Hepatocyte (in vitro differentiated cells): ENCODE measurements at regions not wholly inside any gene's neighbourhood (a gene's known extent, or its start where the extent isn't known, plus 50 kb on each side); places are given as distances from the start of the nearest gene placed in this dataset.
A peak's percentile ranks its signal among the peaks of the same experiment; 100 is the strongest.

Experiments used
- DNase-seq: peaks from one replicate; pipeline ENCODE4 v3.0.0-alpha.2; 2016; ENCODE audit warnings: low spot score
- H2AFZ ChIP-seq: fragments of 200-600 bp; sonication (generic); 2 replicates; pipeline ENCODE4 v1.6.0; 2016; ENCODE audit warnings: antibody characterized with exemption, mild to moderate bottlenecking
- H3K27ac ChIP-seq: fragments of 200-600 bp; sonication (generic); 2 replicates; pipeline ENCODE4 v1.5.1; 2016; ENCODE audit warnings: mild to moderate bottlenecking
- H3K27me3 ChIP-seq: fragments of 200-600 bp; sonication (generic); 2 replicates; pipeline ENCODE4 v1.6.1; 2016
- H3K36me3 ChIP-seq: fragments of 200-600 bp; sonication (generic); replicated peaks from 2 replicates; pipeline ENCODE4 v1.5.1; 2016; ENCODE audit warnings: low read depth; ENCODE audit not compliant: insufficient read depth
- H3K4me1 ChIP-seq: fragments of 200-600 bp; sonication (generic); 2 replicates; pipeline ENCODE4 v1.5.1; 2016; ENCODE audit warnings: mild to moderate bottlenecking, moderate library complexity; ENCODE audit not compliant: insufficient read depth
- H3K4me2 ChIP-seq: fragments of 200-600 bp; sonication (generic); 2 replicates; pipeline ENCODE4 v1.6.0; 2016
- H3K4me3 ChIP-seq: fragments of 200-600 bp; sonication (generic); 2 replicates; pipeline ENCODE4 v1.5.1; 2016; ENCODE audit warnings: mild to moderate bottlenecking
- H3K79me2 ChIP-seq: fragments of 200-600 bp; sonication (generic); 2 replicates; pipeline ENCODE4 v1.6.0; 2017; ENCODE audit warnings: mild to moderate bottlenecking
- H3K9me2 ChIP-seq: fragments of 200-600 bp; sonication (generic); replicated peaks from 2 replicates; pipeline ENCODE4 v1.6.0; 2017; ENCODE audit warnings: mild to moderate bottlenecking; ENCODE audit not compliant: insufficient read depth
- H3K9me3 ChIP-seq: fragments of 200-600 bp; sonication (generic); 2 replicates; pipeline ENCODE4 v1.5.1; 2016; ENCODE audit warnings: low read depth, mild to moderate bottlenecking
- H4K20me1 ChIP-seq: fragments of 200-600 bp; sonication (generic); 2 replicates; pipeline ENCODE4 v1.6.0; 2016; ENCODE audit warnings: mild to moderate bottlenecking; ENCODE audit not compliant: insufficient read depth, poor library complexity, severe bottlenecking
- EZH2 ChIP-seq: fragments of 200-600 bp; sonication (generic); IDR thresholded peaks from 2 replicates; pipeline ENCODE4 v1.6.1; 2016; ENCODE audit warnings: antibody characterized with exemption, mild to moderate bottlenecking, borderline replicate concordance
- EZH2phosphoT487 ChIP-seq: fragments of 200-600 bp; sonication (generic); IDR thresholded peaks from one replicate; pipeline ENCODE4 v1.6.1; 2018; ENCODE audit warnings: antibody characterized with exemption, mild to moderate bottlenecking, low read depth, moderate library complexity; ENCODE audit not compliant: unreplicated experiment, severe bottlenecking
- WGBS: methylation state at CpG from one replicate; pipeline ENCODE4 v1.1.6; 2016; ENCODE audit warnings: low lambda C conversion rate; ENCODE audit errors: missing lambda C conversion rate; 5-methylcytosine and 5-hydroxymethylcytosine counted together
- TF ChIP-seq, protein P1 (sequence below): fragments of 200-600 bp; sonication (generic); IDR thresholded peaks from 2 replicates; pipeline ENCODE4 v1.5.1; 2016; ENCODE audit warnings: antibody characterized with exemption, mild to moderate bottlenecking; ENCODE audit not compliant: poor library complexity

DNA sequence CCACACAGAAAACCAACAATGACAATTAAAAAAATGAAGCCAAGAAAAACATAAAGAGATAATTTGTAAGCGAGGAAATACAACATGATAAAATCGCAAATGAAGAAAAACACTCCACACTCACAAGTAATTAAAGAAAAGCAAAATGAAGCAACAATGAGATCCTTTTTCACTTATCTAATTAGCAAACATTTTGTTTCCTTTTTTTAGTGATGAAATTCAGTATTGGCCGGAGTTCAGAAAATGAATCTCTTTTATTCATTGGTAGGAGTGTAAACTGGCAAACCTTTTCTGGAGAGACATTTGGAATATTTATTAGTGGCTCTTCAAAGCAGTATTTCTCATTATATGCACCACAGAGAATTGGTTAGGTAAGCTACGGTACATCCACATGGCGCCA lies 70.6 kb upstream of the POMP start:
- H3K79me2 ChIP-seq = no peaks in the 10 kb centered on the region
- H3K4me2 ChIP-seq = no peak overlapping the region
- no peak overlapping the region for H3K27ac ChIP-seq
- H3K4me1 ChIP-seq = peaks cover 9% of the 10 kb centered on the region
- no peaks in the 10 kb centered on the region for H4K20me1 ChIP-seq
- no peak overlapping the region for H2AFZ ChIP-seq
- no peak for TF ChIP-seq EZH2phosphoT487
- TF ChIP-seq, protein P1, sequence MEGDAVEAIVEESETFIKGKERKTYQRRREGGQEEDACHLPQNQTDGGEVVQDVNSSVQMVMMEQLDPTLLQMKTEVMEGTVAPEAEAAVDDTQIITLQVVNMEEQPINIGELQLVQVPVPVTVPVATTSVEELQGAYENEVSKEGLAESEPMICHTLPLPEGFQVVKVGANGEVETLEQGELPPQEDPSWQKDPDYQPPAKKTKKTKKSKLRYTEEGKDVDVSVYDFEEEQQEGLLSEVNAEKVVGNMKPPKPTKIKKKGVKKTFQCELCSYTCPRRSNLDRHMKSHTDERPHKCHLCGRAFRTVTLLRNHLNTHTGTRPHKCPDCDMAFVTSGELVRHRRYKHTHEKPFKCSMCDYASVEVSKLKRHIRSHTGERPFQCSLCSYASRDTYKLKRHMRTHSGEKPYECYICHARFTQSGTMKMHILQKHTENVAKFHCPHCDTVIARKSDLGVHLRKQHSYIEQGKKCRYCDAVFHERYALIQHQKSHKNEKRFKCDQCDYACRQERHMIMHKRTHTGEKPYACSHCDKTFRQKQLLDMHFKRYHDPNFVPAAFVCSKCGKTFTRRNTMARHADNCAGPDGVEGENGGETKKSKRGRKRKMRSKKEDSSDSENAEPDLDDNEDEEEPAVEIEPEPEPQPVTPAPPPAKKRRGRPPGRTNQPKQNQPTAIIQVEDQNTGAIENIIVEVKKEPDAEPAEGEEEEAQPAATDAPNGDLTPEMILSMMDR = no peak
- no peak for TF ChIP-seq EZH2
- WGBS = 78% methylated on average over 5 of the region's 5 CpGs
- no peaks in the 10 kb centered on the region for H3K36me3 ChIP-seq
- no peaks in the 10 kb centered on the region for H3K9me2 ChIP-seq
- H3K27me3 ChIP-seq = no peaks in the 10 kb centered on the region
- no peak overlapping the region for H3K4me3 ChIP-seq
- H3K9me3 ChIP-seq = no peaks in the 10 kb centered on the region
- no peak for DNase-seq

DNA sequence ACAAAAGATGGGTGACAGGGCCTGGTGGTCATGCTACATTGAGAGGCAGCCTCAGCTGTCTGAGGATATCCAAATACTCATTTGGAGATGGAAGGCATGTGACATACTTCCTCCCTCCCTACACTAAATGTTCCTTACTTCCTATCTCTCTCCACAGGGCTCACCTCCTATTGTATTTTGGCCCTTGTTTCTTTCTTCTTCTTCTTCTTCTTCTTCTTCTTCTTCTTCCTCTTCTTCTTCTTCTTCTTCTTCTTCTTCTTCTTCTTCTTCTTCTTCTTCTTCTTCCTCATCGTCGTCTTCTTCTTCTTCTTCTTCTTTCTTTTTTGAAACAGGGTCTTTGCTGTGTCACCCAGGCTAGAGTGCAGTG lies 71.8 kb upstream of the POMP start:
- Histone ChIP-seq H3K27me3 (no peaks in the 10 kb centered on the region), H3K27ac (no peak overlapping the region), H2AFZ (no peak overlapping the region), H3K9me2 (no peaks in the 10 kb centered on the region), H3K9me3 (no peaks in the 10 kb centered on the region), H3K36me3 (no peaks in the 10 kb centered on the region), H3K4me1 (peaks cover 9% of the 10 kb centered on the region), H3K4me3 (no peak overlapping the region), H3K4me2 (no peak overlapping the region), H4K20me1 (no peaks in the 10 kb centered on the region), H3K79me2 (no peaks in the 10 kb centered on the region)
- DNase-seq = no peak
- no CpG with 5 or more reads among the region's 2 CpGs for whole genome bisulfite sequencing
- TF ChIP-seq, protein P1 = no peak

DNA sequence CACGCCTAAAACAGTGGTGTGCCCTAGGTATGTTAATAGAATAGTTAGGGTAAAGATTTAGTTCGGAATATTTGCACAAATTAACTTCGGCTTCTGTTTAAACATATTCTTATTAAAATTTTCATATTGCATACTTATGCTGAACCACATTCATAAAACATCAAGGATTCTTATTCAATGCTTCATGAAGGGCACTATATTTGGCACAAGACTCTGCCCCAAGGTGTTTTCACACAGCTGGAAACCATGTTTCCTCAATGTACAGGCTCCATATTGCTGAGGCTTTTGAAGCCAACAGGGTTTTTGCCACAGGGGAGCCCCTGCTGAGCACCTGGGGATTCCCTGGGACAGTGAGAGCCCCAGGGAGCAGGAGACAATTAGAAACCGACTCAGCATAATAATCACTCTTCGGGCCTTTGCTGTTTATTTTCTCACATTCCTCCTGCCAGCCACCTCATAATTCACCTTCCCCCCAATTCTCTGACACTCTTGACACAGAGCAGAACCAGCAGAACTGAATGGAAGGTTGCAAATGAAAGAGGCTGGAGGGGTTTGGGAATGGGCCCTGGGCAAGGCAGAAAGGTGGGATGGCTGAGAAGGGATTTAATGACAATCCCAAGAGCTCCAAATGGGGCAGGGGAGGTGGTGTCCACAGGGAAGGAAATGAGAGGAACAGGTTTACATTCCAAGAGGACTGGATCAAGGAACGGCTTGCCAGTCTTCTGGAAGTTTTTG lies 72.3 kb upstream of the POMP start:
- DNase-seq = no peak
- H3K27ac ChIP-seq = no peak overlapping the region
- H3K79me2 ChIP-seq = no peaks in the 10 kb centered on the region
- no peak overlapping the region for H3K4me3 ChIP-seq
- H3K9me3 ChIP-seq = no peaks in the 10 kb centered on the region
- H3K9me2 ChIP-seq = no peaks in the 10 kb centered on the region
- WGBS = 58% methylated on average over 6 of the region's 6 CpGs
- no peak overlapping the region for H3K4me2 ChIP-seq
- no peaks in the 10 kb centered on the region for H3K27me3 ChIP-seq
- no peak for TF ChIP-seq EZH2
- no peak for TF ChIP-seq EZH2phosphoT487
- TF ChIP-seq, protein P1 = no peak
- H2AFZ ChIP-seq = no peak overlapping the region
- peaks cover 9% of the 10 kb centered on the region for H3K4me1 ChIP-seq
- H3K36me3 ChIP-seq = no peaks in the 10 kb centered on the region
- no peaks in the 10 kb centered on the region for H4K20me1 ChIP-seq

DNA sequence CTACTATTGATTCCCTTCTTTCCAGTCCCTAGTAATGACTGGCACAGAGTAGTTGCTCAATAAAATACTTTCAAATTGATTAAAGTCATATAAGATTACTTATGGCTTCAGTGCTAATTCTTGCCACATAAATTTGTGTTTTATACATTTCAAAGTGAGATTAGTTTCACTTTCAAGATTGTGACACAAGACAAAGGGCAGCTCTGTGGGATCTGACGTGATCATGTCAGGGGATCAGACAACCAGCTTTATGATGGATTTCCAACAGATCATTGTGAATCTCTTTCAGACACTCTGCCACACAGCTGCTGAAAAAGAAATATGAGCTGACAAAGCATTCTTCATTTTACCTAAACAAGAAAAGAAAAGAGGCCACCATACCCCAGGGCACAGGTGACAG lies 73.4 kb upstream of the POMP start:
- WGBS = 82% methylated on average over 1 of the region's 1 CpG
- Histone ChIP-seq H2AFZ (no peak overlapping the region), H3K36me3 (no peaks in the 10 kb centered on the region), H3K27me3 (no peaks in the 10 kb centered on the region), H3K4me1 (peaks cover 9% of the 10 kb centered on the region), H3K4me2 (peak overlapping the region; percentile 16), H3K9me2 (no peaks in the 10 kb centered on the region), H4K20me1 (no peaks in the 10 kb centered on the region), H3K9me3 (no peaks in the 10 kb centered on the region), H3K27ac (peak overlapping the region; percentile 17), H3K4me3 (no peak overlapping the region), H3K79me2 (no peaks in the 10 kb centered on the region)
- no peak for DNase-seq
- TF ChIP-seq EZH2phosphoT487 = no peak
- TF ChIP-seq EZH2 = no peak
- TF ChIP-seq, protein P1 = no peak
